ENCODE measurements at regions not wholly inside any gene's neighbourhood (a gene's known extent, or its start where the extent isn't known, plus 50 kb on each side); places are given as distances from the start of the nearest gene placed in this dataset.

DNA sequence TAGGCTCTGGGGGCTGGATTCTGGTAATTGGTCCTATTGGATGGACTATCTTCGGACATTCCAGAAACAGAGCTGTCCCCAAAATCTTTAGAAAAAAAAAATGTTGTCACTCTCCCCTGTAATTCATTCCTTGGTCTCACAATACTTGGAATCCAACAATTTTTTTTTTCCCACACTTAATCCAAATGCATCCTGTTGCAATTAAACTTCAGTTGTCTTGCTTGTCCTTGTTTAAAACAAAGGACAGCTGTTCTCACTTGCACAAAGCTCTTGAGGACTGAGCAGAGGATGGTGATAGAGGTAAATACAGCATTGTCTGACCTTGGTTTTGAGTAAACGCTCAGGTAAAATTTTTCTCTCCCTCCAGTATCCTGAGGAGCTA lies 75.3 kb downstream of the SC5D start:
- H3K27me3 ChIP-seq = no peaks in the 10 kb centered on the region
- no peak overlapping the region for H3K4me3 ChIP-seq
- no peak overlapping the region for H3K27ac ChIP-seq
- H3K9me3 ChIP-seq = no peaks in the 10 kb centered on the region
- peaks cover 0 to 9% of the 10 kb centered on the region in 2 donors for H3K4me1 ChIP-seq
- no peak for DNase-seq (ENCODE audit: low spot score)
- no peaks in the 10 kb centered on the region for H3K36me3 ChIP-seq
- TF ChIP-seq, protein P1, sequence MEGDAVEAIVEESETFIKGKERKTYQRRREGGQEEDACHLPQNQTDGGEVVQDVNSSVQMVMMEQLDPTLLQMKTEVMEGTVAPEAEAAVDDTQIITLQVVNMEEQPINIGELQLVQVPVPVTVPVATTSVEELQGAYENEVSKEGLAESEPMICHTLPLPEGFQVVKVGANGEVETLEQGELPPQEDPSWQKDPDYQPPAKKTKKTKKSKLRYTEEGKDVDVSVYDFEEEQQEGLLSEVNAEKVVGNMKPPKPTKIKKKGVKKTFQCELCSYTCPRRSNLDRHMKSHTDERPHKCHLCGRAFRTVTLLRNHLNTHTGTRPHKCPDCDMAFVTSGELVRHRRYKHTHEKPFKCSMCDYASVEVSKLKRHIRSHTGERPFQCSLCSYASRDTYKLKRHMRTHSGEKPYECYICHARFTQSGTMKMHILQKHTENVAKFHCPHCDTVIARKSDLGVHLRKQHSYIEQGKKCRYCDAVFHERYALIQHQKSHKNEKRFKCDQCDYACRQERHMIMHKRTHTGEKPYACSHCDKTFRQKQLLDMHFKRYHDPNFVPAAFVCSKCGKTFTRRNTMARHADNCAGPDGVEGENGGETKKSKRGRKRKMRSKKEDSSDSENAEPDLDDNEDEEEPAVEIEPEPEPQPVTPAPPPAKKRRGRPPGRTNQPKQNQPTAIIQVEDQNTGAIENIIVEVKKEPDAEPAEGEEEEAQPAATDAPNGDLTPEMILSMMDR (IDR thresholded peaks at IDR 0.05) = no peak

DNA sequence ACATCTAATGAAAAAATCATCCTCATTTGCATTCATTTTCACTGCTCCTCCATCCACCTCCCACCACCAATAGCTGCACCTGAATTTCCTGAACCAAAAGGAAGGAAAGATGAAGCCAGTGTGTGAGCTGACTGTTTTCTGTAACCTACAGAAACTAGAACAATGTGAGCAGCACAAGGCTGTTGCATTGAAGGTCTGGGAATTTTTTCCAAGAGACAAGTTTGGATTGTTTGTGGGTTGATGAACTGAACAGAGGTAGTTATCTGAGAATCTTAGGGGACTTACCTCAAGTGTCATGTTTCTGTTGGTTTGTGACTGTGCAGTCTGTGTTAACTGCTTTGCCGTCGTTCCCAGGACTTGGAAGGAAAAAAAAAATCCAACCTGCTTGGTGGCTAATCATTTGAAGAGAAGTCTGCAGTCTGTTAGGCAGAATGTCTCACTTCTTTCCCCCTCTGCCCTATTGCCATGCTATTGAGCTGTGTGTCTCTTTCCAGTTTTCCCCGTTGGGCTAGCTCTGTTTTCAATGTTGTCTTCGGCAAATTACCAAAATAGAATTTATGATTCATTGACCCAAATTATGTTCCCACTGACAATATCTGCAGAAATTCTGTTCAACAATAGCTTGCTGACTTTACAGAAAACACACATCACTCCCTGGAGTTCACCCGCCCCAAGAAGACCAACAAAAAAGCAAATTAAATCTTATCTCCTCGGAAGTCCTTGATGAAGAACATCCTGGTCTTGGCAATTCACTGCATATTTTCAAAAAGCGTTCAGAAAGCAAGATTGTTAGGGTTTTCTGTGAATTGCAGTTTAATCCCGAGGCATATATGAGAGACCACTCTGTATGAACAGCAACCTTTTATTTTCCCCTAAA lies 76.0 kb downstream of the SC5D start:
- Histone ChIP-seq H3K27ac (no peak overlapping the region), H3K36me3 (no peaks in the 10 kb centered on the region), H3K4me3 (no peak overlapping the region), H3K27me3 (no peaks in the 10 kb centered on the region), H3K4me1 (peaks cover 0 to 9% of the 10 kb centered on the region in 2 donors), H3K9me3 (no peaks in the 10 kb centered on the region)
- TF ChIP-seq, protein P1 (IDR thresholded peaks at IDR 0.05) = no peak
- no peak for DNase-seq (ENCODE audit: low spot score)

DNA sequence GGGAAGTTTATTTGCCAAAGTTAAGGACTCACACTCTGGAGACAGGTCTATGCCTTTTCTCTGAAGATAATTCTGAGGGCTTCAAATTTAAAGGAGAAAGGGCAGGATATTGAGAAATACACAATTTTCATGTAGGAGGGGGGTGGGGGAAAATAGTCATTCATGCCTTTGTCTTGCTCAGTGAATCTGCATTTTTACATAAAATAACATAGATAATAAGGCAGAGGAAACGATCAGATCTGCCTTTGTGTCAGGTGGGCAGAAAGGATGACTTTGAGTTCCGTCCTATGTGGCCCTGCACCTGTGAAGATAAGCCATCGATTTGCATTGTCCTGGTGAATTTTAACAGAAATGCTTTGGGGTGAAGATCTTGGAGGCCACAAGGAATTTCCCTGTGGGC lies 76.8 kb downstream of the SC5D start:
- no peak overlapping the region for H3K27ac ChIP-seq
- no peak overlapping the region for H3K4me3 ChIP-seq
- no peaks in the 10 kb centered on the region for H3K27me3 ChIP-seq
- H3K36me3 ChIP-seq = no peaks in the 10 kb centered on the region
- H3K4me1 ChIP-seq = peaks cover 0 to 9% of the 10 kb centered on the region in 2 donors
- TF ChIP-seq, protein P1 (IDR thresholded peaks at IDR 0.05) = no peak
- no peak for DNase-seq (ENCODE audit: low spot score)
- no peaks in the 10 kb centered on the region for H3K9me3 ChIP-seq

DNA sequence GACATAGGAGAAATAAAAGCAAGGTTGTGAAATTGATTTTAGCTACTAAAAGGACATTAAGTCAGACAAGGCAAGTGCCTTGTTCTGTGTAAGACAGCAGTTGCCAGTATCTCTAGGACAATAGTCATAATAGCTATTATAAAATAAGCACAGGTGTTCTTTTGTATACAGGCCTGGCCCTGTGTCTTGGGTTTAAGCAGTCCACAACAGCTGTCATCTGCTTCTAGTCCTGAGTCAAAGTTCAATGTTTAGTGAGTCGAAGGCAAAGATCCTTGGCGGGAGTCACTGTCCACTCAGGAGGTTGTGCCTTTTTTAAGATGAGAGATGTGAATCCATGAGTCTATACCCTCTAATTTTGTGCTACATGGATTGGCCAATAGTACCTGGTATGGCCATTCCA lies 79.5 kb downstream of the SC5D start:
- Histone ChIP-seq H3K4me1 (peaks cover 0 to 9% of the 10 kb centered on the region in 2 donors), H3K27me3 (no peaks in the 10 kb centered on the region)

DNA sequence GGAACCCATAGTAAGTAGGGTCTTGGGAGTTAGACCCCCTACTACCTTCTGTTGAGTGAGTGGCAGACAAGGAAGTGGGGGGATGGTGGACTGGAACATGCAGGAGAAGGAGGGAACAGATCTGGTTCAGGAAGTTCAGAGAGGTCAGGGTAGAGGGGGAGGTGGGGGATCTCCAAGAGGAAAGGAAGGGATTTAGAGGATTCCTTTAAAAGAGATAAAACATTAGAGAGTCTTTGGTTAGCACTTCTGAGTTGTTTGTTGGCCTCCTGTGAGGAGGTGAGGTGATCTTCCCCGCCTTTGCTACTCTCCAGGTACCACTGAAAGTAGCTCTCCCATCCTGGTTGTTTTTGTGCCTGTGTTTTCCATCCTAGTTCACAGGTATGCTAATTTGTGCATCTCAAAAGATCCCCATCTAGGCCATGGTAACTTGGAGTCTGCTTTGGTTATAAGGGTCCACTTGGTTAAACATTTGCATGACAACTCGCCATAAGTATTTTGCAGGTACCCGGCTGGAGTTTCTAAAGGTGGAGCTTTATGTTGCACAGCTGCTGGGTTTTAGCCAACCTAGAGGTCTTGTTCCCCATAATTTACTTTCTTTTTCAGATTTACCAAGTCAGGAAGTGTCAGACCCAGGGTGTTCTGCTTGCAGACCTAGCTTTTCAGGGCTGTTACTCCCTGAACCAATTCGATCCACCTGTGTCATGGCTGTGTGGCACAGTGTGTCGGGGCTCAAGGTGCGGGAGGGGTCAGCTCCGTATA lies 79.3 kb upstream of the SORL1 start:
- Histone ChIP-seq H3K27me3 (no peaks in the 10 kb centered on the region), H3K4me1 (peaks cover 0 to 7% of the 10 kb centered on the region in 2 donors), H3K4me3 (no peak overlapping the region), H3K36me3 (no peaks in the 10 kb centered on the region), H3K9me3 (no peaks in the 10 kb centered on the region), H3K27ac (no peak overlapping the region)
- no peak for DNase-seq (ENCODE audit: low spot score)
- TF ChIP-seq, protein P1 (IDR thresholded peaks at IDR 0.05) = no peak

More for the DNA sequence above, 79.5 kb downstream of the SC5D start:
- Histone ChIP-seq H3K4me3 (no peak overlapping the region), H3K27ac (no peak overlapping the region), H3K9me3 (no peaks in the 10 kb centered on the region), H3K36me3 (no peaks in the 10 kb centered on the region)
- TF ChIP-seq, protein P1 (IDR thresholded peaks at IDR 0.05) = no peak
- no peak for DNase-seq (ENCODE audit: low spot score)
